Peyer's patch (tissue), 4 donors: ENCODE measurements at regions not wholly inside any gene's neighbourhood (a gene's known extent, or its start where the extent isn't known, plus 50 kb on each side); places are given as distances from the start of the nearest gene placed in this dataset.

Experiments used
- POLR2A ChIP-seq, 2 donors: fragments of 450-650 bp; IDR thresholded peaks; one replicate each; pipeline ENCODE4 v1.5.1; 2017; ENCODE audit warnings: antibody characterized with exemption in 2 of 2, mild to moderate bottlenecking in 2 of 2, moderate library complexity in 2 of 2
- TF ChIP-seq, protein P1 (sequence below), 6 experiments: fragments of 450-650 bp in 4 of 6; fragments of 200-600 bp in 2 of 6; sonication (generic) in 1 of 6; IDR thresholded peaks; one replicate each; pipeline ENCODE4 v1.5.1; 2017 to 2019; ENCODE audit warnings: antibody characterized with exemption in 6 of 6, mild to moderate bottlenecking in 3 of 6, moderate library complexity in 1 of 6

DNA sequence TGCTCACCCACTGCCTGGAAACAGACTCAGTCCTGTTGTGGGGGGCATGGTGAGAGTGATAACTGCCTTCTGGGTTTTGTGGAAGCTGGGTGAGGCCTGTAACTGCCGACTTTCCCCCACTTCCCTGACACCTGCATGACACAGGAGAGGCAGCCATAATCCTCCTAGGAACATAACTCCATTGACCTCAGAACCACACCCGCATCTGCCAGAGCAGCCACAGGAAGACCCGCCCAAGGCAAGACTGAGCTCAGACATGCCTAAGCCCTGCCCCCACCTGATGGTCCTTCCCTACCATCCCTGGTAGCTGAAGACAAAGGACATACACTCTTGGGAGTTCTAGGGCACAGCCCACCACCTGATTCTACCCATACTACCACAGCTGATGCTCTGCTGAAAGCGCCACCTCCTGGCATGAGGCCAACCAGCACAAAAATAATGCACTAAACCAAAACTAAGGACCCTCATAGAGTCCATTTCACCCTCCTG, 326.7 kb downstream of the RBM26 start:
- TF ChIP-seq, protein P1, sequence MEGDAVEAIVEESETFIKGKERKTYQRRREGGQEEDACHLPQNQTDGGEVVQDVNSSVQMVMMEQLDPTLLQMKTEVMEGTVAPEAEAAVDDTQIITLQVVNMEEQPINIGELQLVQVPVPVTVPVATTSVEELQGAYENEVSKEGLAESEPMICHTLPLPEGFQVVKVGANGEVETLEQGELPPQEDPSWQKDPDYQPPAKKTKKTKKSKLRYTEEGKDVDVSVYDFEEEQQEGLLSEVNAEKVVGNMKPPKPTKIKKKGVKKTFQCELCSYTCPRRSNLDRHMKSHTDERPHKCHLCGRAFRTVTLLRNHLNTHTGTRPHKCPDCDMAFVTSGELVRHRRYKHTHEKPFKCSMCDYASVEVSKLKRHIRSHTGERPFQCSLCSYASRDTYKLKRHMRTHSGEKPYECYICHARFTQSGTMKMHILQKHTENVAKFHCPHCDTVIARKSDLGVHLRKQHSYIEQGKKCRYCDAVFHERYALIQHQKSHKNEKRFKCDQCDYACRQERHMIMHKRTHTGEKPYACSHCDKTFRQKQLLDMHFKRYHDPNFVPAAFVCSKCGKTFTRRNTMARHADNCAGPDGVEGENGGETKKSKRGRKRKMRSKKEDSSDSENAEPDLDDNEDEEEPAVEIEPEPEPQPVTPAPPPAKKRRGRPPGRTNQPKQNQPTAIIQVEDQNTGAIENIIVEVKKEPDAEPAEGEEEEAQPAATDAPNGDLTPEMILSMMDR (IDR thresholded peaks at IDR 0.05), result no peak
- no peak for TF ChIP-seq POLR2A (IDR thresholded peaks at IDR 0.05)
